Cardiac fibroblast (primary cell): ENCODE measurements at regions not wholly inside any gene's neighbourhood (a gene's known extent, or its start where the extent isn't known, plus 50 kb on each side); places are given as distances from the start of the nearest gene placed in this dataset.
"Not testable (repeated sequence)": the region's sequence is repeated elsewhere in the genome, so short reads cannot be mapped to it uniquely, and the experiment has no call there.

Experiments used
- DNase-seq, 2 donors: peaks; one replicate each; pipeline versions ENCODE4 v3.0.0 to v3.0.0-alpha.2; 2010; ENCODE audit warnings: low read depth in 2 of 2
- H3K4me3 ChIP-seq, 2 donors: replicated peaks in 1 of 2; 1 replicate in 1 of 2; 2 replicates in 1 of 2; pipeline ENCODE4 v1.5.1; 2011; ENCODE audit warnings: low read depth in 2 of 2, low read length in 2 of 2, mild to moderate bottlenecking in 2 of 2, moderate library complexity in 1 of 2
- TF ChIP-seq, protein P1 (sequence below): IDR thresholded peaks from one replicate; pipeline ENCODE4 v1.5.1; 2011; ENCODE audit warnings: low read depth, mild to moderate bottlenecking, low read length, inconsistent platforms

DNA sequence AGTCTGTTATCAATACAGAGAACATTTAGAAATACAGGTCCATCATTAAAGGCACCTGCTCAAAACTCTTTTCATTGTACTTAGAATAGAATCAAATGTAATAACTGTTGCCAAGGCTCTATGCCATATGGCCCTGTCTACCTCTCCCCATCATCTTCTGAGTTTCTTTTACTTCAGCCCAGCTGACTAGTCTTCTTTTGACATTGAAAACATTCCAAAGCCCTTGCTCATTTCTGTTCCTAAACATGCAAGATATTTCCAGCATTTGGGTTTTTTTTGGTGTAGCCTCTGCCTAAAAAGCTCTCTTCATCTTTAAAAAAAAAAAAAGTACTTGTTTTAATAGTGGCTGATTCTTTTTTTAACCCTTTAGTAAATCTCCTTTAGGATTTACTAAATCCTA is 165.5 kb upstream of the SMIM30 start:
- DNase-seq, result peak; percentile 16 to 74
- H3K4me3 ChIP-seq, result no peak overlapping the region
- TF ChIP-seq, protein P1, sequence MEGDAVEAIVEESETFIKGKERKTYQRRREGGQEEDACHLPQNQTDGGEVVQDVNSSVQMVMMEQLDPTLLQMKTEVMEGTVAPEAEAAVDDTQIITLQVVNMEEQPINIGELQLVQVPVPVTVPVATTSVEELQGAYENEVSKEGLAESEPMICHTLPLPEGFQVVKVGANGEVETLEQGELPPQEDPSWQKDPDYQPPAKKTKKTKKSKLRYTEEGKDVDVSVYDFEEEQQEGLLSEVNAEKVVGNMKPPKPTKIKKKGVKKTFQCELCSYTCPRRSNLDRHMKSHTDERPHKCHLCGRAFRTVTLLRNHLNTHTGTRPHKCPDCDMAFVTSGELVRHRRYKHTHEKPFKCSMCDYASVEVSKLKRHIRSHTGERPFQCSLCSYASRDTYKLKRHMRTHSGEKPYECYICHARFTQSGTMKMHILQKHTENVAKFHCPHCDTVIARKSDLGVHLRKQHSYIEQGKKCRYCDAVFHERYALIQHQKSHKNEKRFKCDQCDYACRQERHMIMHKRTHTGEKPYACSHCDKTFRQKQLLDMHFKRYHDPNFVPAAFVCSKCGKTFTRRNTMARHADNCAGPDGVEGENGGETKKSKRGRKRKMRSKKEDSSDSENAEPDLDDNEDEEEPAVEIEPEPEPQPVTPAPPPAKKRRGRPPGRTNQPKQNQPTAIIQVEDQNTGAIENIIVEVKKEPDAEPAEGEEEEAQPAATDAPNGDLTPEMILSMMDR, result no peak

DNA sequence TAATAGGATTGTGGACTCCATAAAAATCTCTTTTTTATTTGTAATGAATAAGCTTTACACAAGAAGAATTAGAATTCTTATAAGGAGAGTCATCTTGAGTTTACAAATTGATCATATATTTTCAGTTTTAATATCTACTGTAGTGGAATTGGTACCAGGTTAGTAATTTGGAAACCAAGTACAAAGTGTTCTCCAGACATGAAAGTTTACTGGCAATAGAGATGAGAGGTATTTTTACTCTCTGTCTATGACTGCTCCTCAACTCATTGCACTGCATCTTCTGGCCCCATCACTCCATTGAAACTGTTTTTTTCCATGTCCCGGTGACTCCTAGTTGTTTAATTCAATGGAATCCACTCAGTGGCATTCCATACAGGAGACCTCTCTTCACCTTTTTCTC is 164.5 kb upstream of the SMIM30 start:
- no peak for DNase-seq
- no peak overlapping the region for H3K4me3 ChIP-seq
- TF ChIP-seq, protein P1, result no peak

DNA sequence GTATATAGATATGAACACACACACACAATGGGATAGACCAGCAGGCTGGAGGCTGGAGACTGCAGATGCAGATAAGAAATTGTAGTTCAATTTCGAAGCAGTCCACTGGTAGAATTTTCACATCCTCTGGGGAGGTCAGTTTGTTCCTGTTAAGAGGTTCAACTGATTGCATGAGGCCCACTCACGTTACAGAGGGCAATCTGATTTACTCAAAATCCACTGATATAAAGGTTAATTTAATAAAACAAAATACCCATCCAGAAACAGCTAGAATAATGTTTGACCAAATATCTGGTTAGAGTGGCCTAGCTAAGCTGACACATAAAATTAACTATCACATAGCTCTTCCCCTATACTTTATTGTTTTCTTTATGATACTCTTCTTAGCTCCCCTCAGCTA is 162.9 kb upstream of the SMIM30 start:
- no peak overlapping the region for H3K4me3 ChIP-seq
- DNase-seq, result no peak
- TF ChIP-seq, protein P1, result no peak

DNA sequence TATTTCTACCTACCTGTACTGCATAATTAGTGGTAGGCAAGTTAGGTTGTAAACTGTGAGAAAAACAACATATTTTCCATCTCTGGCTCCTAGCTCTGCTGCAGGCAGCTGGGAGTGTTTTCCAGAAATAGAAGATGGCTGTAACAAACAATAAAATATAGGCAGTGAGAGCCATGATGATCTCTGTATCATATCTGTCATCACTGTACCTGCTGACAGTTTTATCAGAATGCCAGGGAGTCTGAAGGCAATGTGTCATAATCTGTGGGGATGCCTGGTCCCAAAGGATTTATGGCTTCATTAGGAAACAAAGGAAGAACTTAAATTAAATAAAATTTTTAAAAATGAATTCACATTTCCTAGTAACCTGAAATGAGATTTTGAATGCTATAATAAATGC is 160.9 kb upstream of the SMIM30 start:
- TF ChIP-seq, protein P1, result no peak
- no peak for DNase-seq
- H3K4me3 ChIP-seq, result no peak overlapping the region

DNA sequence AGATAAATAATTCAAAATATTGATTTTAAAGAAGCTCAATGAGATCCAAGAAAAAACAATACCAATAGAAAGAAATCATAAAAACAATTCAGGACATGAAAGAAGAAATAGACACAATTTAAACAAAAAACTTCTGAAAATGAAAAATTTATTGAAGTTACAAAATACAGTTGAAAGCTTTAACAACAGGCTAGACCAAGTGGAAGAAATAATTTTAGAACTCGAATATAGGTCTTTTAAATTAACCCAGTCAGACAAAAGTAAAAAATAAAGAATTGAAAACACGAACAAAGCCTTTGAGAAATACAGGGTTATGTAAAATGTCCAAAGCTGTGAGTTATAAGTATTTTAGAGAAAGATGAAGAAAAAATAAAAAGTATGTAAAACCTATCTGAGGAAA is 152.4 kb upstream of the SMIM30 start:
- no peak for DNase-seq
- no peak overlapping the region for H3K4me3 ChIP-seq
- TF ChIP-seq, protein P1, result no peak

DNA sequence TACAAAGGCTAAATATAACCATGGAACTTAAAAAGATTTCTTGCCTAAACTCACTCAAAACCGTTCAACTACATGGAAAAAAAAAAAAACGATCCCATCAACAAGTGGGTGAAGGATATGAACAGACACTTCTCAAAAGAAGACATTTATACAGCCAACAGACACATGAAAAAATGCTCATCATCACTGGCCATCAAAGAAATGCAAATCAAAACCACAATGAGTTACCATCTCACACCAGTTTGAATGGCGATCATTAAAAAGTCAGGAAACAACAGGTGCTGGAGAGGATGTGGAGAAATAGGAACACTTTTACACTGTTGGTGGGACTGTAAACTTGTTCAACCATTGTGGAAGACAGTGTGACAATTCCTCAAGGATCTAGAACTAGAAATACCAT is 151.2 kb upstream of the SMIM30 start:
- H3K4me3 ChIP-seq, DNase-seq: not testable (repeated sequence)

DNA sequence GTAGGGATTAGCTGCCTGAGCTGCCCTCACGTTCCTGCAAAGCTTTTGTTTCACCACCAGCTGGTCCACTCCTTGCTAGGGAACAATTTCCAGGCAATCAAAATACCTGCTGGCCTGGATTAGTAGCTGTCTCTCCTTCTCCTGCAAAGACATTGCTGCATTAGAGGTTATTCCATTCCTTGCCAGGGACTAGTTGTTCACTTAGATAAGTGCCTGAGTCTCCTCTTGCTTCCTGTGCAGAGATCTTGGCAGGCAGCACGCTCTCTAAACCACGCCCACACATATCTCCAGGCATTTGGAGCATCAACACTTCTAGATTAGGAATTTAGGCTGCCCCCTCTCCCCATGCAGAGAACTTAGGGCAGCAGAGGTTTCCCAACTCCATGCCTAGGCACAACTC is 150.4 kb upstream of the SMIM30 start:
- TF ChIP-seq, protein P1, result no peak
- peak in 1 of 2 donors; percentile 32 for DNase-seq
- H3K4me3 ChIP-seq, result no peak overlapping the region

DNA sequence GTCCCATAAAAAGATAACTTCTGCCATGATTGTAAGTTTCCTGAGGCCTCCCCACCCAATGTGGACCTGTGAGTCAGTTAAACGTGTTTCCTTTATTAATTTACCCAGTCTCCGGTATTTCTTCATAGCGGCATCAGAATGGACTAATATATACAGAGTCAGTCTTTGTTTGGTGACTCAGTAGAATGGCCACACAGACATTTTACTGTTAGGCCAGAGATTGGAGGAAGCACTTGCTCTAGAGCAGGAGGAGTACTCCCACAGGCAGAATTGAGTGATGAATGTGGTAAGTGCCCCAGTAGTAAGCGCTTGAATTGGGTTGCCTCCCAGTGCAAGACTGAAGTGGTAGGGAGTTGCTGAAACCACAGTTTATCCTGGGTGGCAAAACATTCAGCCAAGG is 149.5 kb upstream of the SMIM30 start:
- TF ChIP-seq, protein P1, result no peak
- no peak overlapping the region for H3K4me3 ChIP-seq
- DNase-seq, result peak; percentile 3 to 83
